Vagina (tissue), 2 donors: ENCODE measurements at regions not wholly inside any gene's neighbourhood (a gene's known extent, or its start where the extent isn't known, plus 50 kb on each side); places are given as distances from the start of the nearest gene placed in this dataset.

Experiments used
- DNase-seq, 2 donors: peaks; one replicate each; pipeline ENCODE4 v3.0.0-alpha.2; 2017; ENCODE audit errors: extremely low spot score in 2 of 2
- H3K27ac ChIP-seq: fragments of 200-600 bp; sonication (generic); one replicate; pipeline ENCODE4 v1.5.1; 2019
- H3K27me3 ChIP-seq: fragments of 200-600 bp; sonication (generic); one replicate; pipeline ENCODE4 v1.5.1; 2019
- H3K36me3 ChIP-seq, 2 donors: fragments of 200-600 bp; sonication (generic); one replicate each; pipeline ENCODE4 v1.5.1; 2017 to 2019
- H3K4me1 ChIP-seq: fragments of 200-600 bp; sonication (generic); one replicate; pipeline ENCODE4 v1.5.1; 2019
- H3K4me3 ChIP-seq, 2 donors: fragments of 200-600 bp; sonication (generic); 1 replicate in 1 of 2; 2 replicates in 1 of 2; pipeline ENCODE4 v1.5.1; 2016 to 2019
- H3K9me3 ChIP-seq: fragments of 200-600 bp; sonication (generic); one replicate; pipeline ENCODE4 v1.5.1; 2019
- CTCF ChIP-seq, 3 experiments: fragments of 450-650 bp in 2 of 3; fragments of 200-600 bp in 1 of 3; sonication (generic) in 1 of 3; IDR thresholded peaks; one replicate each; pipeline ENCODE4 v1.5.1; 2017 to 2019; ENCODE audit warnings: antibody characterized with exemption in 3 of 3, mild to moderate bottlenecking in 2 of 3, moderate library complexity in 2 of 3
- POLR2A ChIP-seq, 2 donors: fragments of 450-650 bp; IDR thresholded peaks; one replicate each; pipeline ENCODE4 v1.6.1; 2017; ENCODE audit warnings: antibody characterized with exemption in 2 of 2, mild to moderate bottlenecking in 2 of 2, moderate library complexity in 2 of 2
- POLR2AphosphoS5 ChIP-seq, 2 donors: sonication (generic); formaldehyde crosslinking; IDR thresholded peaks; one replicate each; pipeline ENCODE4 v1.9.0; 2017; ENCODE audit warnings: antibody characterized with exemption in 2 of 2, mild to moderate bottlenecking in 2 of 2, low read depth in 1 of 2; ENCODE audit not compliant: insufficient read depth in 1 of 2
- intact Hi-C: fragments of 100-400 bp; cut with DNase I; formaldehyde crosslinking; loops from one replicate; pipeline ENCODE4 v1.15.1; 2023

- no peak for TF ChIP-seq POLR2AphosphoS5 (IDR thresholded peaks at IDR 0.05; ENCODE audit: insufficient read depth in 1 of 2, low read depth in 1 of 2)
- no peak for TF ChIP-seq CTCF (IDR thresholded peaks at IDR 0.05)
- TF ChIP-seq POLR2A (IDR thresholded peaks at IDR 0.05): no peak
- Histone ChIP-seq H3K27me3 (no peaks in the 10 kb centered on the region), H3K4me3 (no peak overlapping the region), H3K4me1 (no peaks in the 10 kb centered on the region), H3K27ac (no peak overlapping the region), H3K36me3 (no peaks in the 10 kb centered on the region), H3K9me3 (no peaks in the 10 kb centered on the region)
- intact Hi-C loops: no loop called here
- DNase-seq: no peak
Measured at GRCh38 chr6:101230866-101231265, 162.6 kb upstream of the GRIK2 start.

- intact Hi-C loops: no loop called here
Measured at GRCh38 chr6:101231606-101232235, 161.8 kb upstream of the GRIK2 start.

GRCh38 chr6:101232961-101233360 is 160.5 kb upstream of the GRIK2 start:
- Histone ChIP-seq H3K36me3 (no peaks in the 10 kb centered on the region), H3K27me3 (no peaks in the 10 kb centered on the region), H3K4me3 (no peak overlapping the region), H3K9me3 (no peaks in the 10 kb centered on the region), H3K4me1 (no peaks in the 10 kb centered on the region), H3K27ac (no peak overlapping the region)
- intact Hi-C loops: no loop called here
- no peak for TF ChIP-seq POLR2AphosphoS5 (IDR thresholded peaks at IDR 0.05; ENCODE audit: insufficient read depth in 1 of 2, low read depth in 1 of 2)
- no peak for TF ChIP-seq POLR2A (IDR thresholded peaks at IDR 0.05)
- TF ChIP-seq CTCF (IDR thresholded peaks at IDR 0.05): no peak
- no peak for DNase-seq

More at GRCh38 chr6:101231606-101232235, 161.8 kb upstream of the GRIK2 start:
- H3K4me1 ChIP-seq: no peaks in the 10 kb centered on the region
- no peak for TF ChIP-seq POLR2AphosphoS5 (IDR thresholded peaks at IDR 0.05; ENCODE audit: insufficient read depth in 1 of 2, low read depth in 1 of 2)
- no peak for TF ChIP-seq CTCF (IDR thresholded peaks at IDR 0.05)
- no peak for TF ChIP-seq POLR2A (IDR thresholded peaks at IDR 0.05)
- no peak for DNase-seq
- H3K9me3 ChIP-seq: no peaks in the 10 kb centered on the region
- no peak overlapping the region for H3K27ac ChIP-seq
- H3K27me3 ChIP-seq: no peaks in the 10 kb centered on the region
- H3K4me3 ChIP-seq: no peak overlapping the region
- H3K36me3 ChIP-seq: no peaks in the 10 kb centered on the region

GRCh38 chr6:101236709-101237108 is 156.8 kb upstream of the GRIK2 start:
- no peaks in the 10 kb centered on the region for H3K36me3 ChIP-seq

More at GRCh38 chr6:101236709-101237108, 156.8 kb upstream of the GRIK2 start:
- H3K9me3 ChIP-seq: no peaks in the 10 kb centered on the region
- H3K27ac ChIP-seq: no peak overlapping the region
- H3K4me3 ChIP-seq: no peak overlapping the region
- no peaks in the 10 kb centered on the region for H3K27me3 ChIP-seq
- H3K4me1 ChIP-seq: no peaks in the 10 kb centered on the region
- intact Hi-C loops: no loop called here
- DNase-seq: no peak
- TF ChIP-seq POLR2AphosphoS5 (IDR thresholded peaks at IDR 0.05; ENCODE audit: insufficient read depth in 1 of 2, low read depth in 1 of 2): no peak
- no peak for TF ChIP-seq POLR2A (IDR thresholded peaks at IDR 0.05)
- TF ChIP-seq CTCF (IDR thresholded peaks at IDR 0.05): no peak
